Activated gamma-delta T cell treated with Interleukin-2 at 50 U/mL for 16 hours (primary cell): ENCODE measurements at regions not wholly inside any gene's neighbourhood (a gene's known extent, or its start where the extent isn't known, plus 50 kb on each side); places are given as distances from the start of the nearest gene placed in this dataset.

Experiments
- DNase-seq: peaks from one replicate; pipeline ENCODE4 v3.0.0-alpha.2; 2020

- no peak for DNase-seq
Observed at GRCh38 chr10:10130686-10131085, 887.0 kb upstream of the CELF2 start.

DNA sequence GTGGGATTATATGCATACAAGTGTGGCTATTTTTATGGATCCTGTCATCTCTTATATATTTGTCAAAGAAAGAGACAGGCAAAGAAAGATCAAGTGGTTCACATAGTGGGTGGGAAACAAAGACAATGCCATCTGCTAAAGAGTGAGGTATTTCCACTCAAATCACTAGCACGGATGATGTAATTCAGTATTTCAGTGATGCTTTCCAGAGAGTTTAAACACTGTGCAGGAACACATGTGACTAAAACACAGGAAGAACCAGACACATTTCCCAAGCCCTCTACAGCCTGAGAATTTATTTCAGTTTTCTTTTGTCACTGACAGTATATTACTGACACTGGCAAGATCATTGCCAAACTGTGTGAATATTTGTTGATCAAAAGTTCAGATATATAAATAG lies 885.7 kb upstream of the CELF2 start:
- no peak for DNase-seq

DNA sequence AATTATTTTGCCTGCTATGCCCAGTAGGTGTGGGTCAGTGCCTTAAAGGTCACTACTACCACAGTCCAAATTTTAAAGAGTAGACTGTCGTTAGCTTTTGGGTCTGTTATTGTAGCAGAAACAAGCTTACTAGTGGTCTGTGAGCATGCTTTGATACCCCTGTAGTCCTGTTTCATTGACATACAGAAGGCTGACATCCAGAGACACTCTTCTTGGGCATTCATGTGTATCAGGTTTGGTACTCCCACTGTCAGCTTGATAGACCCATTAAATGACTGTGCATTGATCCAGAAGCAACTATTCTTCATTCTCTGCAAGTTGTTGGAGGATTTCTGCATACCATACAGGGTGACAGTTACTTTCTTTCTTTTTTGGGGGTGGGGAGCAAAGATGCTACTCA lies 884.4 kb upstream of the CELF2 start:
- no peak for DNase-seq

GRCh38 chr10:10138685-10139084 lies 879.0 kb upstream of the CELF2 start:
- no peak for DNase-seq

- DNase-seq = no peak
Observed at GRCh38 chr10:10141782-10142382, 875.8 kb upstream of the CELF2 start.

DNA sequence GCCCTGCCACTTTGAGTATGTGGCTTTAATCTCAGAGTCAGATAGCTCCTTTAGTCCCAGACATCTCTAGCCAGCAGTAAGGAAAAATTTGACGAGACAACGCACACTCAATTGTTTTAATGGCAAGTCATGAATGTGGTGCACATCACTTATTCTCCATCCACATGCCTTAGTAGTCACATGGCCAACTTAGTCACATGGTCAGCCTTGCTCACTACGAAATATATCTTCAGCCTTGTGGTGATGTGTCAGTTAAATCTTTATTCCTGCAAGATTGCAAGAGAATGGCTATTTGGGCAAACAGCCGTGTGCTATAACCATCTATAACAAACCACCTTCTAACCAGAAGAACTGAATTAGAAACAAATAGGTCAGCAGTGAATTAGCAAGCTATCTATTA lies 871.1 kb upstream of the CELF2 start:
- no peak for DNase-seq

- DNase-seq = no peak
Observed at GRCh38 chr10:10149899-10150298, 867.8 kb upstream of the CELF2 start.

- no peak for DNase-seq
Observed at GRCh38 chr10:10156917-10157600, 860.6 kb upstream of the CELF2 start.

DNA sequence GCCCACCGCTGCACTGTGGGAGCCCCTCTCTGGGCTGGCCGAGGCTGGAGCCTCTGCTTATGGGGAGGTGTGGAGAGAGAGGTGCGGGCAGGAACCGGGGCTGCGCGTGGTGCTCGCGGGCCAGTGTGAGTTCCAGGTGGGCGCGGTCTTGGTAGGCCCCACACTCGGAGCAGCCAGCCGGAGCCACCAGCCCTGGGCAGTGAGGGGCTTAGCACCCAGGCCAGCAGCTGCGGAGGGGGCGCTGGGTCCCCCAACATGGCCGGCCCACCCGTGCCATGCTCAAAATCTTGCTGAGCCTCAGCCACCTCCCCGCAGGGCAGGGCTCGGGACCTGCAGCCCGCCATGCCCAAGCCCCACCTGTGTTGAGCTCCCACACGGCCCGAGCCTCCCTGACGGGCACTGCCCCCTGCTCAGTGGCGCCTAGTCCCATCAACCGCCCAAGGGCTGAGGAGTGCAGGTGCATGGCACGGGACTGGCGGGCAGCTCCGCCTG lies 856.8 kb upstream of the CELF2 start:
- DNase-seq = no peak

- DNase-seq = no peak
Observed at GRCh38 chr10:10164848-10165247, 852.8 kb upstream of the CELF2 start.

- DNase-seq = no peak
Observed at GRCh38 chr10:10165415-10165814, 852.3 kb upstream of the CELF2 start.

- DNase-seq = no peak
Observed at GRCh38 chr10:10178476-10178875, 839.2 kb upstream of the CELF2 start.

DNA sequence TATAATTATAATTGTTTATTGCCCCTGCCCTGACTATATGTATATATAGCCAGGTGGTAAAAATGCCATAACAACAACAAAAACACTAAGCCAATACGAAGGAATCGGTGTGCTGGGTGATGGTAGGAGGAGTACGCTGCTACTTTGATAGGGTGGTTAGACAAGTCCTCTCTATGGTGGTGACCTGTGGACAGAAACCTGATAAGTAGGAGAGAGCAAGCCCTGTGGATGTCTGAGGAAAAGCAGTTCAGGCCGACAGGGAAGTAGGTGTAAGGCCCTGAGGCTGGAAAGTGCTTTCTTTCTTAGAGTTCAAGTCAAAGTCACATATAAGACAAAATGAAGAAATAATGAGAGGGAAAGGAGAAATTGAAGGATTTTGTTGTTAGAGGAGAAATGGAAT lies 823.8 kb upstream of the CELF2 start:
- no peak for DNase-seq

DNA sequence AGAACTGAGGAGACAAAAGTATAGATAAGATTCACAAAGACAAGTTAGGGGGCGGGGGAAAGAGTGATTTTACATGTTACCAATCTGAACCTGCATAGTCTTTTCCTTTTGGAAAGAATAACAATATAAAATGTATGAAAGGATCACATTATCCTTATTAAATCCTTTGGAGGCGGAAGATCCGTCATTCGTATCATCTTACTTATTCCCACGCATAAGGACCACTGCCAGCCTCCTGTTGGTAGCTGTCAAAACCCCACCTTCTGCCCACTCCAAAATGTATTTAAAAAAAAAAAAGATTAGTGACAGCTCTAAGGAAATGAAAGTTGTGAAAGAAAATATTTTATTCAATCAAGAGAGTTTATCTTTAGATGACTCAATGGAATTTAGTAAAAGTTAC lies 821.0 kb upstream of the CELF2 start:
- DNase-seq = no peak

DNA sequence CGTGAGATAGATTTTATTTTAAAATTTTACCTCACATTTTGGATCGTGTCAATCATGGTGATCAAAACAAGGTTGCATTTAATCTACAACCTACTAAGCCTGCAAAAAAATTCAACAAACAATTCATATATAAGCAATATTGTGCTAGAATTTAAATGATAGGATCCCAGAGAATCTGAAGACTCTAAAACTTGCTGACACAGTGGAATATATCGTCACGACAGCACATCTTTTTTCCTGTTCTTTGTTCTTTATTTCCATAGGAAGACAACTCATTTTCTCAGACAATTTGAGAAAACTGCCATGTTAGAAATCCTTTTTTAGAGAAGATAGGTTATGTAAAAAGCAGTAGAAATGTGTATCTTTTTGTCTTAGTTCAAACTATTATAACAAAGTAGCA lies 820.2 kb upstream of the CELF2 start:
- no peak for DNase-seq

- DNase-seq = no peak
Observed at GRCh38 chr10:10198363-10198762, 819.3 kb upstream of the CELF2 start.

GRCh38 chr10:10204415-10204814 lies 813.3 kb upstream of the CELF2 start:
- no peak for DNase-seq

GRCh38 chr10:10205906-10206305 lies 811.8 kb upstream of the CELF2 start:
- no peak for DNase-seq

- no peak for DNase-seq
Observed at GRCh38 chr10:10207538-10207937, 810.1 kb upstream of the CELF2 start.

DNA sequence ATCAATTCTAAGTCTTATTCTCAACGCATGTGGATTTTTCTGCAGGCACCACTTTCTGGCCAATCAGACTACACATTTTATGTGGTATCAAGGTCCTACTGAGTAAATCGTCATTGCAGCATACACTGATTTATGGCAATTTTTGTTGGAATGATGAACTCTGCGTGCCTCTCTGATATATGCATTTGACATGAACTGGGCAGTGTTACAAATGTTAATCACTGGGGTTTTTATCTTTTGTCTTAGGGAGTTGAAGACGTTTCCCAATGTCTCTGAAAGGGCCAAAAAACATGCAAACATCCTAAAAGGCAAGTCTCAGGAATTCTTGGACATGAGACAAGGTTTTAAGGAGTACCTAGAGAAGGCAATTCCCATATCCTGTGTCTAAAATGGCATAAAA lies 809.5 kb upstream of the CELF2 start:
- no peak for DNase-seq

DNA sequence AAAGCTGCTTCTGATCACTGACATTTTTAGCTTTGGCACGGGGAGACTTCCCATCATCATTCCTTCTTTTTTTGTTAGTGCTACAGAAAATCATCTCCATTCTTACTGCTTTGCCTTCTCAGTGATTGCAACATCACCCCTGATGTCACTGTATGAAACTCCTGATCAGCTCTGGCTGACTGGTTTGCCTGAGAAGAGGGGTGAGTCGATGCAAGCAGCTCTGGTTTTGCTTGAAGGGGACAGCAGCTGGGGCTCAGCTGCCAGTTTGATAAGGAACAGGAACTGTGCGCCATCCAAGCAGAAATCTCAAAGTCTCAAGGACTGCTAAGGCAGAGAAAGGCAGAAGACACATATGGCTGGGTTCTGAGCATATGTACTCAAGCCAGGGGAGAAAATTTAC lies 808.5 kb upstream of the CELF2 start:
- no peak for DNase-seq

- no peak for DNase-seq
Observed at GRCh38 chr10:10211409-10211808, 806.3 kb upstream of the CELF2 start.

DNA sequence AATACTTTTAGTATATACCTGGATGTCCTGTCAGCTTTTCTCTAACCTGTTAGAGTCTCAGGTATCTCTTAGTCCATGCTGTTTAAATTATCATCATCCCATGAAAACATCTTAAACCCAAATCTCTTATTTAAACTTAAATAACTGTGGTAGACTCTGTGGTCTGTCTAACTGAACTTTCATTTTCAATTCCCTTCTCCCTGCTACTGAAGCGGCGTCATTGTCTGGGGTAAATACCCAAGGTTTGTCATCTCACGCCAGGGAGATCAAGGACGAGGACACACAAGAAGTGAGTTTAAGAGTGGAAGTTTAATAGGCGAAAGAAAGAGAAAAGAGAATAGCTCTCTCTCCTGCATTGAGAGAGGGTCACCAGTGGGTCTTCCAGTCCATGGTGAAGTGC lies 804.4 kb upstream of the CELF2 start:
- no peak for DNase-seq

DNA sequence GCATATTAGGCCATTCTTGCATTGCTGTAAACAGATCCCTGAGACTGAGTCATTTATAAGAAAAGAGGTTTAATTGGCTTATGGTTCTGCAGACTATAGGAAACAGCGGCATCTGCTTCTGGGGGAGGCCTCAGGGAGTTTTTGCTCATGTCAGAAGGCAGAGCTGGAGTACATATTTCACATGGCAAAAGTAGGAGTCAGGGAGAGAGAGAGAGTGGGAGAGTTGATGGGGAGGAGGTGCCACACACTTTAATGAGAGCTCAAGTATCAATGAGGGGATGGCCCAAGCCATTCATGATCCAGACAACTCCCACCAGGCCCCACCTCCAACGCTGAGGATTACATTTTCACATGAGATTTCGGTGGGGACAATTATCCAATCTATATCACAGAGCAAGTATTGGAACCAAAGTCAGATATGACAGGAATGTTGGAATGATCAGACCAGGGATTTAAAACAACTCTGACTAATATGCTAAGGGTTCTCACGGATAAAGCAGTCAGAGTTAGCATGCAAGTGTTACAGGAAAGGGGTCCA lies 795.3 kb upstream of the CELF2 start:
- DNase-seq = no peak

GRCh38 chr10:10223131-10223530 lies 794.5 kb upstream of the CELF2 start:
- DNase-seq = no peak
